ENCODE measurements at regions not wholly inside any gene's neighbourhood (a gene's known extent, or its start where the extent isn't known, plus 50 kb on each side); places are given as distances from the start of the nearest gene placed in this dataset.

- no peak for DNase-seq (ENCODE audit: low spot score)
- no peaks in the 10 kb centered on the region for H3K4me1 ChIP-seq
- no peak overlapping the region for H3K27ac ChIP-seq
- TF ChIP-seq CTCF (IDR thresholded peaks at IDR 0.05) = no peak
- H3K36me3 ChIP-seq = no peaks in the 10 kb centered on the region
- H3K9me3 ChIP-seq = no peaks in the 10 kb centered on the region
- no peak overlapping the region for H3K4me3 ChIP-seq
- no peaks in the 10 kb centered on the region for H3K27me3 ChIP-seq
Observed at GRCh38 chr11:70716216-70716615, 317.9 kb downstream of the CTTN start.

GRCh38 chr11:70716986-70717775 is 318.9 kb downstream of the CTTN start:
- Histone ChIP-seq H3K9me3 (no peaks in the 10 kb centered on the region), H3K27me3 (no peaks in the 10 kb centered on the region), H3K27ac (no peak overlapping the region), H3K4me1 (no peaks in the 10 kb centered on the region), H3K4me3 (no peak overlapping the region), H3K36me3 (no peaks in the 10 kb centered on the region)
- no peak for DNase-seq (ENCODE audit: low spot score)
- no peak for TF ChIP-seq CTCF (IDR thresholded peaks at IDR 0.05)

GRCh38 chr11:70717936-70718595 is 319.7 kb downstream of the CTTN start:
- H3K27me3 ChIP-seq = no peaks in the 10 kb centered on the region
- H3K27ac ChIP-seq = no peak overlapping the region
- H3K36me3 ChIP-seq = no peaks in the 10 kb centered on the region
- DNase-seq (ENCODE audit: low spot score) = no peak
- no peaks in the 10 kb centered on the region for H3K9me3 ChIP-seq
- H3K4me1 ChIP-seq = no peaks in the 10 kb centered on the region
- H3K4me3 ChIP-seq = no peak overlapping the region
- no peak for TF ChIP-seq CTCF (IDR thresholded peaks at IDR 0.05)

- H3K4me1 ChIP-seq = no peaks in the 10 kb centered on the region
- DNase-seq (ENCODE audit: low spot score) = no peak
- H3K27ac ChIP-seq = no peak overlapping the region
- H3K4me3 ChIP-seq = no peak overlapping the region
- H3K9me3 ChIP-seq = no peaks in the 10 kb centered on the region
- no peaks in the 10 kb centered on the region for H3K27me3 ChIP-seq
- no peaks in the 10 kb centered on the region for H3K36me3 ChIP-seq
- no peak for TF ChIP-seq CTCF (IDR thresholded peaks at IDR 0.05)
Observed at GRCh38 chr11:70719516-70719915, 321.2 kb downstream of the CTTN start.

GRCh38 chr11:70720281-70720680 is 322.0 kb downstream of the CTTN start:
- H3K9me3 ChIP-seq = no peaks in the 10 kb centered on the region
- TF ChIP-seq CTCF (IDR thresholded peaks at IDR 0.05) = no peak
- no peak overlapping the region for H3K27ac ChIP-seq
- H3K27me3 ChIP-seq = no peaks in the 10 kb centered on the region
- no peaks in the 10 kb centered on the region for H3K36me3 ChIP-seq
- H3K4me3 ChIP-seq = no peak overlapping the region
- no peak for DNase-seq (ENCODE audit: low spot score)
- no peaks in the 10 kb centered on the region for H3K4me1 ChIP-seq

Measured in right atrium auricular region (tissue), 2 donors.